K562 (cell line): ENCODE measurements at regions not wholly inside any gene's neighbourhood (a gene's known extent, or its start where the extent isn't known, plus 50 kb on each side); places are given as distances from the start of the nearest gene placed in this dataset.

Source experiments
- BDP1 ChIP-seq: IDR thresholded peaks from 3 replicates; pipeline ENCODE4 v1.6.1; 2011; ENCODE audit not compliant: insufficient read length, insufficient read depth
- EP300 ChIP-seq: IDR thresholded peaks from 2 replicates; pipeline ENCODE4 v1.6.1; 2012; ENCODE audit warnings: low read length, improper control_type of control experiment
- RBM25 ChIP-seq: fragments of 200-400 bp; formaldehyde crosslinking; IDR thresholded peaks from 2 replicates; pipeline ENCODE4 v1.6.1; 2018; ENCODE audit warnings: low read length, low read depth, moderate library complexity; ENCODE audit not compliant: severe bottlenecking
- TF ChIP-seq, protein P1 (sequence below): fragments of 200-400 bp; formaldehyde crosslinking; IDR thresholded peaks from 2 replicates; pipeline ENCODE4 v1.6.1; 2017; ENCODE audit warnings: mild to moderate bottlenecking, low read depth, low read length, moderate library complexity
- TF ChIP-seq, protein P2 (sequence below), 3 experiments: IDR thresholded peaks in 2 of 3; conservative IDR thresholded peaks in 1 of 3; 2 replicates each; pipeline ENCODE4 v1.5.1; 2011 to 2012; ENCODE audit warnings: low read length in 3 of 3, mild to moderate bottlenecking in 3 of 3, control low read depth in 2 of 3, improper control_type of control experiment in 1 of 3, inconsistent platforms in 1 of 3, low read depth in 1 of 3, mixed read lengths in 1 of 3, moderate library complexity in 1 of 3; ENCODE audit not compliant: insufficient read depth in 2 of 3

DNA sequence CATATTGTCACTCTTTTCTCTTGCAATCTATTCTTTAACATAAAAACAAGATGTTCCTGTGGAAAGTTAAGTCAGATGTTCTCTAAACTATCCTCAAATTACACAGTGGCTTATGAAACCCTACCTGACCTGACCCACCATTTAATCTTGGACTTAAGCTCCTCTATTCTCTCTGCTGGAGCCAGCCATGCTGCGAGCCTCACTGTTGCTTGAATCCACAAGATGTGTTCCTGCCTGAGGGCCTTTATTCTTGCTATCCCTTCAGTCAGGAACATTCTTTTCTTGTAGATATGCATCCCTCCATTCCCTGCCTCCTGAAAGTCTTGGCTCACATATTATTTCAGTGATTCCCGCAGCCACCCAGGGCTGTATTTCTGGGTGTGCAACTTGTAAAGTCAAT is 283.2 kb downstream of the EPHA7 start:
- TF ChIP-seq RBM25 (no peak), EP300 (no peak), BDP1 (no peak)
- TF ChIP-seq, protein P1, sequence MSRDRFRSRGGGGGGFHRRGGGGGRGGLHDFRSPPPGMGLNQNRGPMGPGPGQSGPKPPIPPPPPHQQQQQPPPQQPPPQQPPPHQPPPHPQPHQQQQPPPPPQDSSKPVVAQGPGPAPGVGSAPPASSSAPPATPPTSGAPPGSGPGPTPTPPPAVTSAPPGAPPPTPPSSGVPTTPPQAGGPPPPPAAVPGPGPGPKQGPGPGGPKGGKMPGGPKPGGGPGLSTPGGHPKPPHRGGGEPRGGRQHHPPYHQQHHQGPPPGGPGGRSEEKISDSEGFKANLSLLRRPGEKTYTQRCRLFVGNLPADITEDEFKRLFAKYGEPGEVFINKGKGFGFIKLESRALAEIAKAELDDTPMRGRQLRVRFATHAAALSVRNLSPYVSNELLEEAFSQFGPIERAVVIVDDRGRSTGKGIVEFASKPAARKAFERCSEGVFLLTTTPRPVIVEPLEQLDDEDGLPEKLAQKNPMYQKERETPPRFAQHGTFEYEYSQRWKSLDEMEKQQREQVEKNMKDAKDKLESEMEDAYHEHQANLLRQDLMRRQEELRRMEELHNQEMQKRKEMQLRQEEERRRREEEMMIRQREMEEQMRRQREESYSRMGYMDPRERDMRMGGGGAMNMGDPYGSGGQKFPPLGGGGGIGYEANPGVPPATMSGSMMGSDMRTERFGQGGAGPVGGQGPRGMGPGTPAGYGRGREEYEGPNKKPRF = no peak
- TF ChIP-seq, protein P2, sequence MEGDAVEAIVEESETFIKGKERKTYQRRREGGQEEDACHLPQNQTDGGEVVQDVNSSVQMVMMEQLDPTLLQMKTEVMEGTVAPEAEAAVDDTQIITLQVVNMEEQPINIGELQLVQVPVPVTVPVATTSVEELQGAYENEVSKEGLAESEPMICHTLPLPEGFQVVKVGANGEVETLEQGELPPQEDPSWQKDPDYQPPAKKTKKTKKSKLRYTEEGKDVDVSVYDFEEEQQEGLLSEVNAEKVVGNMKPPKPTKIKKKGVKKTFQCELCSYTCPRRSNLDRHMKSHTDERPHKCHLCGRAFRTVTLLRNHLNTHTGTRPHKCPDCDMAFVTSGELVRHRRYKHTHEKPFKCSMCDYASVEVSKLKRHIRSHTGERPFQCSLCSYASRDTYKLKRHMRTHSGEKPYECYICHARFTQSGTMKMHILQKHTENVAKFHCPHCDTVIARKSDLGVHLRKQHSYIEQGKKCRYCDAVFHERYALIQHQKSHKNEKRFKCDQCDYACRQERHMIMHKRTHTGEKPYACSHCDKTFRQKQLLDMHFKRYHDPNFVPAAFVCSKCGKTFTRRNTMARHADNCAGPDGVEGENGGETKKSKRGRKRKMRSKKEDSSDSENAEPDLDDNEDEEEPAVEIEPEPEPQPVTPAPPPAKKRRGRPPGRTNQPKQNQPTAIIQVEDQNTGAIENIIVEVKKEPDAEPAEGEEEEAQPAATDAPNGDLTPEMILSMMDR (IDR thresholded peaks at IDR 0.05 in 2 of 3, conservative IDR thresholded peaks at IDR 0.05 in 1 of 3; ENCODE audit: insufficient read depth in 2 of 3, low read depth in 1 of 3, low read length in 3 of 3) = no peak
